OCI-LY1 (cell line): ENCODE measurements at regions not wholly inside any gene's neighbourhood (a gene's known extent, or its start where the extent isn't known, plus 50 kb on each side); places are given as distances from the start of the nearest gene placed in this dataset.

ENCODE experiments used
- EZH2 ChIP-seq: fragments of 200-600 bp; sonication (generic), shearing (Covaris generic); IDR thresholded peaks from 2 replicates; pipeline ENCODE4 v1.8.0; 2017; ENCODE audit warnings: borderline replicate concordance, mixed run types, mild to moderate bottlenecking, antibody characterized with exemption, low read length, moderate library complexity, mixed read lengths
- TF ChIP-seq, protein P1 (sequence below): fragments of 200-600 bp; sonication (generic), shearing (Covaris generic); IDR thresholded peaks from 2 replicates; pipeline ENCODE4 v1.5.1; 2017; ENCODE audit warnings: mild to moderate bottlenecking, antibody characterized with exemption, low read length, moderate library complexity, mixed read lengths

DNA sequence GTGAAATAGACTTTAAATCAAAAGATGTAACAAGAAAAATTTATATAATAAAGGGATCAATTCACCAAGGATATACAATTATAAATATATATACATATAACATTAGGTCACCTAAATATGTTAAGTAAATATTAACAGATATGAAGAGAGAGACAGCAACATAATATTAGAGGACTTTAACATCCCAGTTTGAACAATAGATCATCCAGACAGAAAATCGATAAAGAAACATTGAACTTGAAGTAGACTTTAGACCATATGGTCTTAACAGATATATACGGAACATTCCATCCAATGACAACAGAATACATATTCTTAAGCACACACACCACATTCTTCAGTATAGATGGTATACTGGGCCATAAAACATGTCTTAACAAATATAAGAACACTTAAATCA lies 649.6 kb upstream of the SETBP1 start:
- TF ChIP-seq, protein P1, sequence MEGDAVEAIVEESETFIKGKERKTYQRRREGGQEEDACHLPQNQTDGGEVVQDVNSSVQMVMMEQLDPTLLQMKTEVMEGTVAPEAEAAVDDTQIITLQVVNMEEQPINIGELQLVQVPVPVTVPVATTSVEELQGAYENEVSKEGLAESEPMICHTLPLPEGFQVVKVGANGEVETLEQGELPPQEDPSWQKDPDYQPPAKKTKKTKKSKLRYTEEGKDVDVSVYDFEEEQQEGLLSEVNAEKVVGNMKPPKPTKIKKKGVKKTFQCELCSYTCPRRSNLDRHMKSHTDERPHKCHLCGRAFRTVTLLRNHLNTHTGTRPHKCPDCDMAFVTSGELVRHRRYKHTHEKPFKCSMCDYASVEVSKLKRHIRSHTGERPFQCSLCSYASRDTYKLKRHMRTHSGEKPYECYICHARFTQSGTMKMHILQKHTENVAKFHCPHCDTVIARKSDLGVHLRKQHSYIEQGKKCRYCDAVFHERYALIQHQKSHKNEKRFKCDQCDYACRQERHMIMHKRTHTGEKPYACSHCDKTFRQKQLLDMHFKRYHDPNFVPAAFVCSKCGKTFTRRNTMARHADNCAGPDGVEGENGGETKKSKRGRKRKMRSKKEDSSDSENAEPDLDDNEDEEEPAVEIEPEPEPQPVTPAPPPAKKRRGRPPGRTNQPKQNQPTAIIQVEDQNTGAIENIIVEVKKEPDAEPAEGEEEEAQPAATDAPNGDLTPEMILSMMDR, result no peak
- TF ChIP-seq EZH2, result no peak
